ENCODE measurements at regions not wholly inside any gene's neighbourhood (a gene's known extent, or its start where the extent isn't known, plus 50 kb on each side); places are given as distances from the start of the nearest gene placed in this dataset.

- TF ChIP-seq CTCF (IDR thresholded peaks at IDR 0.05; ENCODE audit: low read length) (no peak), EZH2 (IDR thresholded peaks at IDR 0.05; ENCODE audit: borderline replicate concordance, low read length) (no peak)
These were observed 456.8 kb downstream of the DMAC1 start for GRCh38 chr9:7342736-7343135.
